ENCODE measurements at regions not wholly inside any gene's neighbourhood (a gene's known extent, or its start where the extent isn't known, plus 50 kb on each side); places are given as distances from the start of the nearest gene placed in this dataset.

GRCh38 chr10:78578929-78579328, 489.8 kb upstream of the ZMIZ1 start:
- DNase-seq, result no peak

- peak; percentile 57 for DNase-seq
These were observed 489.2 kb upstream of the ZMIZ1 start for GRCh38 chr10:78579576-78579975.

GRCh38 chr10:78579995-78580394, 488.8 kb upstream of the ZMIZ1 start:
- DNase-seq, result peak; percentile 90

- DNase-seq, result no peak
These were observed 487.6 kb upstream of the ZMIZ1 start for GRCh38 chr10:78581133-78581694.

GRCh38 chr10:78582540-78582939, 486.2 kb upstream of the ZMIZ1 start:
- no peak for DNase-seq

GRCh38 chr10:78584266-78584665, 484.5 kb upstream of the ZMIZ1 start:
- no peak for DNase-seq

GRCh38 chr10:78584681-78585080, 484.1 kb upstream of the ZMIZ1 start:
- no peak for DNase-seq

- no peak for DNase-seq
These were observed 482.8 kb upstream of the ZMIZ1 start for GRCh38 chr10:78585952-78586351.

- DNase-seq, result no peak
These were observed 480.5 kb upstream of the ZMIZ1 start for GRCh38 chr10:78588194-78588811.

- DNase-seq, result no peak
These were observed 479.1 kb upstream of the ZMIZ1 start for GRCh38 chr10:78589687-78590086.

GRCh38 chr10:78591066-78591465, 477.7 kb upstream of the ZMIZ1 start:
- no peak for DNase-seq

GRCh38 chr10:78594559-78595268, 474.1 kb upstream of the ZMIZ1 start:
- DNase-seq, result no peak

- DNase-seq, result no peak
These were observed 473.5 kb upstream of the ZMIZ1 start for GRCh38 chr10:78595269-78595619.

GRCh38 chr10:78596556-78596955, 472.2 kb upstream of the ZMIZ1 start:
- DNase-seq, result no peak

GRCh38 chr10:78597796-78598555, 470.8 kb upstream of the ZMIZ1 start:
- DNase-seq, result no peak

- DNase-seq, result no peak
These were observed 469.5 kb upstream of the ZMIZ1 start for GRCh38 chr10:78599122-78599853.

- DNase-seq, result no peak
These were observed 468.6 kb upstream of the ZMIZ1 start for GRCh38 chr10:78600121-78600665.

- no peak for DNase-seq
These were observed 468.0 kb upstream of the ZMIZ1 start for GRCh38 chr10:78600740-78601139.

- DNase-seq, result no peak
These were observed 466.4 kb upstream of the ZMIZ1 start for GRCh38 chr10:78602201-78602932.

- DNase-seq, result no peak
These were observed 464.5 kb upstream of the ZMIZ1 start for GRCh38 chr10:78604286-78604685.

- no peak for DNase-seq
These were observed 464.0 kb upstream of the ZMIZ1 start for GRCh38 chr10:78604721-78605120.

GRCh38 chr10:78605800-78606350, 462.9 kb upstream of the ZMIZ1 start:
- DNase-seq, result no peak
